Neuron (in vitro differentiated cells): ENCODE measurements at regions not wholly inside any gene's neighbourhood (a gene's known extent, or its start where the extent isn't known, plus 50 kb on each side); places are given as distances from the start of the nearest gene placed in this dataset.

Source experiments
- H2AFZ ChIP-seq: one replicate; pipeline ENCODE4 v1.6.1; 2013; ENCODE audit warnings: low read depth, mild to moderate bottlenecking, inconsistent platforms, low read length, moderate library complexity
- H3K27me3 ChIP-seq: one replicate; pipeline ENCODE4 v1.6.1; 2013; ENCODE audit warnings: low read length; ENCODE audit not compliant: insufficient read depth
- H3K36me3 ChIP-seq: one replicate; pipeline ENCODE4 v1.6.1; 2013; ENCODE audit warnings: low read length; ENCODE audit not compliant: insufficient read depth
- H3K4me1 ChIP-seq: one replicate; pipeline ENCODE4 v1.6.1; 2013; ENCODE audit warnings: low read length; ENCODE audit not compliant: insufficient read depth
- H3K4me3 ChIP-seq: 2 replicates; pipeline ENCODE4 v1.5.1; 2013; ENCODE audit warnings: mild to moderate bottlenecking, low read length, moderate library complexity
- H3K9me3 ChIP-seq: one replicate; pipeline ENCODE4 v1.6.1; 2013; ENCODE audit warnings: low read length

- Histone ChIP-seq H2AFZ (no peak overlapping the region), H3K9me3 (no peaks in the 10 kb centered on the region), H3K27me3 (no peaks in the 10 kb centered on the region), H3K36me3 (no peaks in the 10 kb centered on the region), H3K4me3 (no peak overlapping the region), H3K4me1 (no peaks in the 10 kb centered on the region)
Observed at GRCh38 chr13:70923863-70924752, 815.9 kb upstream of the KLHL1 start.

GRCh38 chr13:70911286-70911685 lies 803.0 kb upstream of the KLHL1 start:
- H2AFZ ChIP-seq = no peak overlapping the region
- H3K9me3 ChIP-seq = no peaks in the 10 kb centered on the region
- H3K4me3 ChIP-seq = no peak overlapping the region
- H3K27me3 ChIP-seq = no peaks in the 10 kb centered on the region
- H3K4me1 ChIP-seq = no peaks in the 10 kb centered on the region
- H3K36me3 ChIP-seq = no peaks in the 10 kb centered on the region

DNA sequence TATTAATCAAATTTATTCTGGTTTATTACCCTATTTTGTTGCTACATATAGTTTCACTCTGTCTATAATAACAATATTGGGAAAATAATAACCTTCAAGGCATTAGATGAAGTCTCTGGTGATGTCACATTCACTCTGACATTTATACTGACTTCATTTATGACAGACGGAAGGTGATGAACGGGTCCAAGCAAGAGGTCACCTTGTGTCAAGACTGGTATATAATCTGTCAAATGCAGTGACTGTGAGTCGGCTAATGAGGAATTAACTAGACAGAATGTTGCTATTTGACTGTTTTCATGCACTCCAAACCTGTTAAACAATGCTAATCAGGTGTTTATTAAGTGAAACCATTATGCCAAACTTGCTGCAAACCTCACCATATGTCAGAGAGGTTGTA lies 800.5 kb upstream of the KLHL1 start:
- no peaks in the 10 kb centered on the region for H3K9me3 ChIP-seq
- H3K36me3 ChIP-seq = no peaks in the 10 kb centered on the region
- H3K27me3 ChIP-seq = no peaks in the 10 kb centered on the region
- H2AFZ ChIP-seq = no peak overlapping the region
- peaks cover 7% of the 10 kb centered on the region for H3K4me1 ChIP-seq
- no peak overlapping the region for H3K4me3 ChIP-seq

DNA sequence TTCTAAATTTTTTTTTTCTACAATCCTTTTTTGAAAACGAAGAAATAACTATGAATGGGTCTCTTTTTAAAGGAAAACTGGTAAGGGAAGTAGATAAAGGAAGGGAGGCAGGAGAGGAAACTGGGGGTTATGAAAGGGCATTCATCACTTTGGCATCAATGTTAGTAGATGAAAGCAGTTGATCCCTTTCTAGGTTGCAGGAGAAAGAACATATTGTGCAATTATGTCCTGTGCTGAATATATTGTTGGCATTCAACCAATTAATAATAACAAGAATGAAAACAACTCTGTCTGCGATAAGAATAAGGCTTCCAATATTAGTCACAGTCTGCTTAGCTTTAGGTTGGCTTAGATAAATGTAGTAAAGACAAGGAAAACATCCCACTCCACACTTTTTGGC lies 796.8 kb upstream of the KLHL1 start:
- H2AFZ ChIP-seq = no peak overlapping the region
- H3K36me3 ChIP-seq = no peaks in the 10 kb centered on the region
- no peaks in the 10 kb centered on the region for H3K27me3 ChIP-seq
- H3K9me3 ChIP-seq = no peaks in the 10 kb centered on the region
- peaks cover 7% of the 10 kb centered on the region for H3K4me1 ChIP-seq
- H3K4me3 ChIP-seq = no peak overlapping the region

DNA sequence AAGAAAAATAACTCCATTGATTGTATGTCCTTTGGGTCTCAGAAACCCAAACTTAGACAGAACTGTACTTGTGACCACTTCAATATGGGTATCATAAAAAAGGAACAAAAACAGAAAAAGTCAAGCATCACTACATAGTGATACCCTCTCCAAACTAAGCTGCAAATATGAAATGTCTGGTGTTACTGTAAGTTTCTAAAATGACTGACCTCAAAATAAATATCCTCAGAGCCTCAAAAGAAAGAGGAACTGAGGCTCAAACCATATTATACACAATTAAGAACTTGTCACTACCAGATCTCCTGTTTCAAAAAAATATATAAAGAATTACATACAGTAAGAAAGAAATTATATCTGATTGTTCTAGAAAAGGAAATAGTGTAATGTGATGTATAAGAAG lies 787.9 kb upstream of the KLHL1 start:
- Histone ChIP-seq H3K4me1 (peaks cover 27% of the 10 kb centered on the region), H3K27me3 (no peaks in the 10 kb centered on the region), H3K9me3 (no peaks in the 10 kb centered on the region), H2AFZ (no peak overlapping the region), H3K36me3 (no peaks in the 10 kb centered on the region), H3K4me3 (no peak overlapping the region)

DNA sequence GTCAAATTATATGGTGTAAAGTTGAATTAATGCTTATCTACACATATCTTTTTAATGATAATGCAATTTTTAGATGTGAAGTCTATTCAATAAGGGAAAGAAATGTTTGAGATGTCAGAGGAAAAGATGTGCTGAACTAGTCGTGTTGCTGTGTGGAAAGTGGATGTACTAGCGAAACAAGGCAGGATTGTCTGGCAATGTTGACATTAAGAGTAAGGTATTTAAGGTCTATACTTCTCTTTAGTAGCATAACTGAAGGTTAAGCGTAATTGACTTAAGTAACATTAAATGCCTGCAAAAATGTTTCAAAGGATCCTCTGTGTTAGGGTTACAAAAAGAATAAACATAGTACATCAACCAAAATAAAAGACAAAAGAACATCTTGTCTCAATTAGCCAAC lies 787.3 kb upstream of the KLHL1 start:
- no peak overlapping the region for H3K4me3 ChIP-seq

DNA sequence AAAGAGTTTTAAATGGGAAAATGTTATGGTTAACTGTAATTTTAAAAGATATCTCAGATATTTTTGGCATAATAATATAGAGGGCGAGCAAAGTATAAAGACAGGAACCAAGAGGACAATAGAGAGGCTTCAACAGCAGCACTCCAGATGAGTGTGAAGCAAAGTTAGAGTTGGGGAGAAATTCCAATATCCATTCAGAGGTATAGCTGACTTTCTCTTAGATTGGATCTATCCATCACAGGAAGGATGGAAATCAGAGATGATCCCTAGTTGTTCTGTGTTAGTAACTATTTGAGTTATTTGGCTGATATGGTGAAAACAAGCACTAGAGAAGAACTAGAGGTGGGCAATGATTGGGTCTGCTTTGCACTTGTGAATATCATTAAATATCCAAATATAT lies 786.0 kb upstream of the KLHL1 start:
- Histone ChIP-seq H3K36me3 (no peaks in the 10 kb centered on the region), H3K4me3 (no peak overlapping the region), H3K4me1 (peaks cover 27% of the 10 kb centered on the region), H2AFZ (peak overlapping the region; percentile 47), H3K9me3 (no peaks in the 10 kb centered on the region), H3K27me3 (no peaks in the 10 kb centered on the region)

More for the DNA sequence above, 787.3 kb upstream of the KLHL1 start:
- H3K36me3 ChIP-seq = no peaks in the 10 kb centered on the region
- peaks cover 27% of the 10 kb centered on the region for H3K4me1 ChIP-seq
- no peaks in the 10 kb centered on the region for H3K27me3 ChIP-seq
- no peaks in the 10 kb centered on the region for H3K9me3 ChIP-seq
- H2AFZ ChIP-seq = no peak overlapping the region

DNA sequence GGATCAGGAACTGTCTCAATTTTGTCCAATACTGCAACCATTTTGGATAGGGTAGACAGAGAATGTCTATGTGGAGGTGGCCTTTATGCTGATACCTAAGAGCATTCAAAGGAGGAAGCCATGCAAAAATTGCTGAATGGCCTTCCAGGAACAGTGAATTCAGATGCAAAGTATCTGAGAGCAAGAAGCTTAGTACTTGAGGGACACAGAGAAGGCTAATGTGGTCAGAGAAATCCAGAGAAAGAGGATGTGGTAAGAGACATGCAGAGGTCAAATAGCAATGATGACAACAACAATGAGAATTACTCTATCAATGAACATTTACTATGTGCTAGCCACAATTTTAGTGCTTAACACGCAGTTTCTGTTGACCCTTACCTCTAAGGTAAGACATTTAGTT lies 785.6 kb upstream of the KLHL1 start:
- H3K9me3 ChIP-seq = no peaks in the 10 kb centered on the region
- no peak overlapping the region for H3K4me3 ChIP-seq
- no peak overlapping the region for H2AFZ ChIP-seq
- H3K27me3 ChIP-seq = no peaks in the 10 kb centered on the region
- no peaks in the 10 kb centered on the region for H3K36me3 ChIP-seq
- H3K4me1 ChIP-seq = peaks cover 27% of the 10 kb centered on the region

DNA sequence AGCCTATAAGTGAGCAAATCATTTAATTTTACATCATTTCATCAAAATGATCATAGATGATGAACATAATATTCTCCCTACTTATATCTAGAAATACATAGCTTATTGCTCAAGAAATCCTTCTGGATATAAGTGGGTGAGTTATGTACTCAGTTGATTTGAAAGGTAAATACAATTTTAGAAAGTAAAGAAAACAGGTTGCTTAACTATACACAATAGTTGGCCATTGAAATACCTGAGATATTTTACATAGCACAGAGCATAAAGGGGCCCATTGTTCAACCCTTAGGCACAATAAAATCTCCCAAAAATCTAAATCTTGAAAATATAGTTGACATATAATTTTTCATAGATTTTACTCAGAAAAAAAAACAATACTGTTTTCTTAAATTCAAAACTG lies 782.0 kb upstream of the KLHL1 start:
- Histone ChIP-seq H3K9me3 (peaks cover 2% of the 10 kb centered on the region), H3K4me1 (peaks cover 25% of the 10 kb centered on the region), H3K4me3 (no peak overlapping the region), H3K36me3 (no peaks in the 10 kb centered on the region), H3K27me3 (no peaks in the 10 kb centered on the region), H2AFZ (no peak overlapping the region)

- Histone ChIP-seq H2AFZ (no peak overlapping the region), H3K4me1 (peaks cover 18% of the 10 kb centered on the region), H3K9me3 (peaks cover 3% of the 10 kb centered on the region), H3K36me3 (no peaks in the 10 kb centered on the region), H3K27me3 (no peaks in the 10 kb centered on the region), H3K4me3 (no peak overlapping the region)
Observed at GRCh38 chr13:70889163-70889562, 780.9 kb upstream of the KLHL1 start.

DNA sequence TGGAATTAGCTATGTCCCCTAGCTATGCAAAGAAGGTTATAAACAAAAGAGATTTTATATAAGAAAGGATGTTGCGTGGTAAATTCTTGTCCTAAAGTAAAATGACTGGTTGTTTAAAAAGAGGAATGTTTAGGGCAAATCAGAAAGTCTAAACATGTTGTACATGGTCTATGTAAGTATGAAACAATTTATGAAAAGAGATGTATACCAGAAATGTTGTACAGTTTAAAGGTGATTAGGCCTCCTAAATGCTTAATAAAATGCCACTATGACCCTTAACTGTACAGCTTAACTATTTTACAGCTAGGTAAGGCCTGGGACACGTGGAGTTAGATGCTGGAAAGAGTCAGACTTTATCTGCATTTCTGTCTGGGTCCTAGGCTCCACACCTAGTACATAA lies 775.9 kb upstream of the KLHL1 start:
- Histone ChIP-seq H3K4me1 (no peaks in the 10 kb centered on the region), H2AFZ (no peak overlapping the region), H3K36me3 (no peaks in the 10 kb centered on the region), H3K4me3 (no peak overlapping the region), H3K9me3 (peaks cover 8% of the 10 kb centered on the region), H3K27me3 (no peaks in the 10 kb centered on the region)

- Histone ChIP-seq H3K4me3 (no peak overlapping the region), H3K27me3 (no peaks in the 10 kb centered on the region), H3K9me3 (peaks cover 3% of the 10 kb centered on the region), H3K4me1 (no peaks in the 10 kb centered on the region), H2AFZ (no peak overlapping the region), H3K36me3 (no peaks in the 10 kb centered on the region)
Observed at GRCh38 chr13:70874636-70875035, 766.4 kb upstream of the KLHL1 start.

GRCh38 chr13:70864731-70865130 lies 756.5 kb upstream of the KLHL1 start:
- Histone ChIP-seq H2AFZ (no peak overlapping the region), H3K4me3 (no peak overlapping the region), H3K4me1 (peaks cover 7% of the 10 kb centered on the region), H3K36me3 (no peaks in the 10 kb centered on the region), H3K9me3 (no peaks in the 10 kb centered on the region), H3K27me3 (no peaks in the 10 kb centered on the region)

GRCh38 chr13:70856711-70857110 lies 748.5 kb upstream of the KLHL1 start:
- Histone ChIP-seq H3K4me1 (no peaks in the 10 kb centered on the region), H3K9me3 (no peaks in the 10 kb centered on the region), H3K4me3 (no peak overlapping the region), H2AFZ (no peak overlapping the region), H3K36me3 (no peaks in the 10 kb centered on the region), H3K27me3 (no peaks in the 10 kb centered on the region)
